ENCODE measurements at regions not wholly inside any gene's neighbourhood (a gene's known extent, or its start where the extent isn't known, plus 50 kb on each side); places are given as distances from the start of the nearest gene placed in this dataset.

GRCh38 chrX:39283239-39283638 is 482.0 kb downstream of the MID1IP1 start:
- no TSS peak for BruUV-seq (replicated peaks)
- H3K4me1 ChIP-seq (replicated peaks in 1 of 2; ENCODE audit: control insufficient read depth in 2 of 2, insufficient read depth in 2 of 2, low read length in 2 of 2) = no peaks in the 10 kb centered on the region
- H3K4me2 ChIP-seq (ENCODE audit: insufficient read depth, low read length) = no peak overlapping the region
- in situ Hi-C loops (cut with MboI) = no loop called here
- TF ChIP-seq TRIM28 (IDR thresholded peaks at IDR 0.05) (0 out of 2 replicates have a peak, but pooled peaks have one; percentile 54), ZFP1 (CRISPR knock-in tag; IDR thresholded peaks at IDR 0.05) (peak; percentile 87)
- TF ChIP-seq, protein P1, sequence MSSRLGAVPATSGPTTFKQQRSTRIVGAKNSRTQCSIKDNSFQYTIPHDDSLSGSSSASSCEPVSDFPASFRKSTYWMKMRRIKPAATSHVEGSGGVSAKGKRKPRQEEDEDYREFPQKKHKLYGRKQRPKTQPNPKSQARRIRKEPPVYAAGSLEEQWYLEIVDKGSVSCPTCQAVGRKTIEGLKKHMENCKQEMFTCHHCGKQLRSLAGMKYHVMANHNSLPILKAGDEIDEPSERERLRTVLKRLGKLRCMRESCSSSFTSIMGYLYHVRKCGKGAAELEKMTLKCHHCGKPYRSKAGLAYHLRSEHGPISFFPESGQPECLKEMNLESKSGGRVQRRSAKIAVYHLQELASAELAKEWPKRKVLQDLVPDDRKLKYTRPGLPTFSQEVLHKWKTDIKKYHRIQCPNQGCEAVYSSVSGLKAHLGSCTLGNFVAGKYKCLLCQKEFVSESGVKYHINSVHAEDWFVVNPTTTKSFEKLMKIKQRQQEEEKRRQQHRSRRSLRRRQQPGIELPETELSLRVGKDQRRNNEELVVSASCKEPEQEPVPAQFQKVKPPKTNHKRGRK (tag; IDR thresholded peaks at IDR 0.05) = no peak
- no peak for FAIRE-seq
- ChIA-PET CTCF (ENCODE audit: low intra/inter-chr PET ratio) (no interaction called here), POLR2A (no interaction called here)
- H3K4me3 ChIP-seq = no peak overlapping the region
- no peaks in the 10 kb centered on the region for H3K36me3 ChIP-seq (ENCODE audit: control insufficient read depth, insufficient read depth, low read length)
- H3K27me3 ChIP-seq (ENCODE audit: control insufficient read depth in 2 of 2, insufficient read depth in 2 of 2, low read length in 2 of 2) = no peaks in the 10 kb centered on the region
- H3K9me1 ChIP-seq (ENCODE audit: control insufficient read depth, insufficient read depth, low read length) = no peaks in the 10 kb centered on the region
- no peak for DNase-seq (ENCODE audit: extremely low read depth in 1 of 4, low spot score in 3 of 4)
- no peak overlapping the region for H3K27ac ChIP-seq (ENCODE audit: extremely low read depth, low read depth, low read length)
- H3K79me2 ChIP-seq (ENCODE audit: control insufficient read depth, insufficient read depth, low read length) = no peaks in the 10 kb centered on the region
- peaks cover 4% of the 10 kb centered on the region; the same call in 1 of the 2 replicates for H3K9me3 ChIP-seq (replicated peaks; ENCODE audit: control insufficient read depth, insufficient read depth, low read depth, low read length)
- ATAC-seq = no peak
- H3K9ac ChIP-seq (ENCODE audit: insufficient read depth in 1 of 2, low read depth in 2 of 2, low read length in 2 of 2) = no peak overlapping the region
- H2AFZ ChIP-seq (ENCODE audit: low read depth, low read length) = no peak overlapping the region
- no peaks in the 10 kb centered on the region for H4K20me1 ChIP-seq (replicated peaks; ENCODE audit: control insufficient read depth, insufficient read depth, low read length)
- intact Hi-C loops (cut with micrococcal nuclease) = no loop called here

DNA sequence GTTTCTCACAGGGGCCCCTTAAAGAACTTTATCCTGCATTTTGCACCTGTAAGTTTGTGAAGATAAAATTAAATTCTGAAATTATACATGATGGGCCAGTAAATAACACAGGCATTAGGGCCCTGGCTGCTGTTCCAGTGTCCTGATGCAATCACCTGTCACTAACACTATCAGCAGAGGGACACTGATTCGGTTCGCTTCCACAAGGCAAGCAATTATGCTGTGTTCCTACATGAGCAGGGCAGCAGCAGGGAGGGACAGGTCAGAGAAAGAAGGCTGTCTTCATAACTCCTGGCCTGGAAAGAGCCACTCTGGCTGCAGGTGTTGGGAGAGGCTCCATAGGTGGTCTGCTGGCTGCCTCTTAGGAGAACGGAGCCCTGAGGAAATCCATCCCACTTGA is 487.3 kb downstream of the MID1IP1 start:
- no peaks in the 10 kb centered on the region for H3K4me1 ChIP-seq (replicated peaks in 1 of 2; ENCODE audit: control insufficient read depth in 2 of 2, insufficient read depth in 2 of 2, low read length in 2 of 2)
- H3K27ac ChIP-seq (ENCODE audit: extremely low read depth, low read depth, low read length) = no peak overlapping the region
- H2AFZ ChIP-seq (ENCODE audit: low read depth, low read length) = no peak overlapping the region
- no peak for TF ChIP-seq ZBTB1 (CRISPR knock-in tag; IDR thresholded peaks at IDR 0.05; ENCODE audit: borderline replicate concordance, low read depth)
- TF ChIP-seq CEBPG (CRISPR knock-in tag; IDR thresholded peaks at IDR 0.05) = no peak
- TF ChIP-seq CEBPG (tag; conservative IDR thresholded peaks at IDR 0.05 in 1 of 2, IDR thresholded peaks at IDR 0.05 in 1 of 2) = peak in 1 of 2 experiments; percentile 34; a peak in 2 of 4 replicates
- no peak for TF ChIP-seq CEBPZ (IDR thresholded peaks at IDR 0.05; ENCODE audit: borderline replicate concordance, low read depth, low read length)
- no peak for TF ChIP-seq SMARCA5 (IDR thresholded peaks at IDR 0.05)
- no peak for TF ChIP-seq ARID3B (CRISPR knock-in tag; IDR thresholded peaks at IDR 0.05; ENCODE audit: borderline replicate concordance)
- no peak for TF ChIP-seq ZBED1 (IDR thresholded peaks at IDR 0.05)
- no peak for TF ChIP-seq THRAP3 (IDR thresholded peaks at IDR 0.05; ENCODE audit: borderline replicate concordance)
- peaks cover under 1% of the 10 kb centered on the region; the same call in 1 of the 2 replicates for H3K9me3 ChIP-seq (replicated peaks; ENCODE audit: control insufficient read depth, insufficient read depth, low read depth, low read length)
- no TSS peak for BruUV-seq (replicated peaks)
- H4K20me1 ChIP-seq (replicated peaks; ENCODE audit: control insufficient read depth, insufficient read depth, low read length) = no peaks in the 10 kb centered on the region
- ChIA-PET POLR2A (no interaction called here), CTCF (ENCODE audit: low intra/inter-chr PET ratio) (no interaction called here)
- FAIRE-seq (no peak), DNase-seq (ENCODE audit: extremely low read depth in 1 of 4, low spot score in 3 of 4) (no peak), ATAC-seq (no peak; the same call in 2 of the 3 replicates)
- intact Hi-C loops (cut with micrococcal nuclease) = no loop called here
- no peak overlapping the region for H3K4me2 ChIP-seq (ENCODE audit: insufficient read depth, low read length)
- H3K36me3 ChIP-seq (ENCODE audit: control insufficient read depth, insufficient read depth, low read length) = no peaks in the 10 kb centered on the region
- no peak overlapping the region for H3K4me3 ChIP-seq
- WGBS (ENCODE audit: insufficient coverage, low coverage, missing lambda C conversion rate) = 4% methylated on average over 3 of the region's 3 CpGs
- no peak overlapping the region for H3K9ac ChIP-seq (ENCODE audit: insufficient read depth in 1 of 2, low read depth in 2 of 2, low read length in 2 of 2)
- no peaks in the 10 kb centered on the region for H3K9me1 ChIP-seq (ENCODE audit: control insufficient read depth, insufficient read depth, low read length)
- H3K27me3 ChIP-seq (ENCODE audit: control insufficient read depth in 2 of 2, insufficient read depth in 2 of 2, low read length in 2 of 2) = no peaks in the 10 kb centered on the region
- in situ Hi-C loops (cut with MboI) = no loop called here
- H3K79me2 ChIP-seq (ENCODE audit: control insufficient read depth, insufficient read depth, low read length) = no peaks in the 10 kb centered on the region
